GM18507 (cell line): ENCODE measurements at regions not wholly inside any gene's neighbourhood (a gene's known extent, or its start where the extent isn't known, plus 50 kb on each side); places are given as distances from the start of the nearest gene placed in this dataset.

Experiments used
- DNase-seq: peaks from one replicate; pipeline ENCODE4 v3.0.0; 2011; ENCODE audit warnings: low read depth; ENCODE audit not compliant: insufficient read length; ENCODE audit errors: extremely low spot score
- FAIRE-seq: peaks from 2 replicates; lab custom pipeline; 2011; peaks lifted over from hg19 to GRCh38; lab: Jason Lieb, UNC

DNA sequence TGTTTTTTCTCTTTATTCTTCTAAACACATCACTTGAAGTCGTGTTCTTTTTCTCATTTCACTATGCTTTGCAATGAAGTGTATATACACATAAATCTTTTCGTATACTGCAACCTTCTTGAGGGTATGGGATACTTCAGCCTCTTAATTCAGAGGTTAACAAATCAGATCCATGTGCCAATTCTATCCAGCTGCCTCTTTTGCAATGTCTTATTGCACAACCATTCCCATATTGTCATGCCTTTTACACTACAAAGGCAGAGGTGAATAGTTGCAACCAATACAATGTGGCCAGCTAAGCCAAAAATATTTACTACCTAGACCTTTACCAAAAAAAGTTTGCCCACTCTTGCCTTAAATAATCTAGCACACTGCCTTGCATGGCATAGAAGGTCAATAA is 224.5 kb upstream of the FOXG1 start:
- no peak for FAIRE-seq
- no peak for DNase-seq

DNA sequence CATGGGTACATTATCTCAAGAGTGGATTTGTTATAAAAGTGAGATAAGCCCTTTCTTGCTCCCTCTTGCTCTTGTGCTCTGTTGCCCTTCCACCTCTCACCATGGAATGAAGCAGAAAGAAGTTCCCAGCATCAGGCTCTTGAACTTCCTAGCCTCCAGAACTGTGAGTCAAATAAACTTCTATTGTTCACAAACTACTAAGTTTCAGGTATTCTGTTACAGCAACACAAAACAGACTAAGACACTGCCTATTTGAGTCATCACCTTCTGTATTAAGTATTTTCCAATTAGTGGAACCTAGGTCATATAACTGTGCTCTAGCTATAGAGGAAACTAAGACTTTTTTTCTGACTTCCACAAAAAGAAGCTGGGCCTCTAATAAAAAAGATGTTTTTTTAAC is 201.2 kb upstream of the FOXG1 start:
- no peak for FAIRE-seq
- DNase-seq = no peak

DNA sequence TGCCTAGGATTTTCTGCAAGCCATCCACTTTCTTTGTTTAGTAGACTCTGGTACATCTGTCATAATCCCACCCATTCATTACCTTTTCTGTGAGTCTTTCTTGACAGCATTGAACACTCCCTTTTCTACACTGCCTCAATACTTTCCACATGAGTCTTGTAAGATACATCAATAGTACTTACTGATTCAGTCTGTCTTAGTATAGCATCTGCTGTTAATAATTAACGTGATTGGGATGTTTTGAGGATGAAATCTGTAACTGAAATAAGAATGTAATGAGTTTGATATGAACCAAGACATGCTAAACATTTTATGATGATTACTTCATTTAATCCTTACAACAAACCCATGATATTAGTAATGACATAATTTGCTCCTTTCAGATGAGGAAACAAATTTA is 196.2 kb upstream of the FOXG1 start:
- DNase-seq (no peak), FAIRE-seq (no peak)

DNA sequence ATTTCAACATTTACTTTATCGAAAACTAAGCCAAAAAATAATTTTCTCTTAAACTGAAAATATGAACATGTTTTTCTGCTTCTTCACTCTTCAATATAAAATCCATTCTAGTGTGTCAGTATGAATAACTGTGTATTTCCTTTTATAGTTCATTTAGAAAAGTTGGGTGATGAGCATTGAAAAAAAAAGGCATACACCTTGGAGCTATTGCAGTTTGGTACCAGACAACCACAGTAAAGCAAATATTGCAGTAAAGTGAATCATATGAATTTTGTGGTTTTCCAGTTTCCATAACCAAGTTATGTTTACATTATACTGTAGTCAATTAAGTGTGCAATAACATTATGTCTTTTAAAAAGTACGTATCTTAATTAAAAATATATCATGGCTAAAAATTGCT is 195.0 kb upstream of the FOXG1 start:
- FAIRE-seq (no peak), DNase-seq (no peak)

DNA sequence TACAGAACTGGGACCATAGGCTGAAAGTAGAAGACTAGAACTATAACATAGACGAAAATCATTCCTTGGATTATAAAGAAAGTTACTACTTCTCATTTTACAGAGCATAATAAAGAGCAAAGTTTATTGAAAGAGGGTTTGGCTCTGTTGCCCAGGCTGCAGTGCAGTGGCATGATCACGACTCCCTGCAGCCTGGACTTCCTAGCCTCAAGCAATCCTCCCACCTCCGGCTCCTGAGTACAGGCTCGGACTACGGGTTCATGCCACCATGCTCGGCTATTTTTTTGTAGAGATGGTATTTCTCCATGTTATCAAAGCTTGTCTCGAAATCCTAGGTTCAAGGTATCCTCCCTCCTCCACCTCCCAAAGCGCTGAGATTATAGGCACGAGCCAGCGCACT is 190.1 kb upstream of the FOXG1 start:
- FAIRE-seq (no peak), DNase-seq (no peak)

GRCh38 chr14:28577187-28577586 is 189.4 kb upstream of the FOXG1 start:
- DNase-seq = no peak
- no peak for FAIRE-seq

- FAIRE-seq (no peak), DNase-seq (no peak)
Measured at GRCh38 chr14:28577711-28578131, 188.9 kb upstream of the FOXG1 start.

- DNase-seq (no peak), FAIRE-seq (no peak)
Measured at GRCh38 chr14:28584951-28585350, 181.6 kb upstream of the FOXG1 start.

- FAIRE-seq = no peak
Measured at GRCh38 chr14:28589792-28590191, 176.8 kb upstream of the FOXG1 start.

GRCh38 chr14:28596391-28596790 is 170.2 kb upstream of the FOXG1 start:
- no peak for DNase-seq
- FAIRE-seq = no peak

More at GRCh38 chr14:28589792-28590191, 176.8 kb upstream of the FOXG1 start:
- DNase-seq = no peak

GRCh38 chr14:28599191-28599590 is 167.4 kb upstream of the FOXG1 start:
- no peak for DNase-seq
- FAIRE-seq = no peak

DNA sequence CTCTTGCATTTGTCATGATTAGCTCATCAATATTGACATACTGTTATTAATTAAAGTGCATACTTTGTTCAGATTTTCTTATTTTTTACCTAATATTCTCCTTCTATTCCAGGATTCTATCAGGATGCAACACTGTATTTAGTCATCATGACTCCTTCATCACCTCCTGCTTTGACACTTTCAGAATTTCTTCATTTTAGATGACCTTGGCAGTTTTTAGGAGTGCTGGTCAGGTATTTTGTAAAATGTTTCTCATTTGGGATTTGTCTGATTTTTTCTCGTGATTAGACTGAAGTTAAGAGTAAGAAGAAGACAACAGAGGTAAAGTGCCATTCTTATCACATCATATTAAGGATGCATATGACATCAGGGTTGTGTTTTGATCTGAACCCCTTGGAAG is 167.0 kb upstream of the FOXG1 start:
- FAIRE-seq (no peak), DNase-seq (no peak)

- no peak for FAIRE-seq
Measured at GRCh38 chr14:28603606-28604005, 163.0 kb upstream of the FOXG1 start.

DNA sequence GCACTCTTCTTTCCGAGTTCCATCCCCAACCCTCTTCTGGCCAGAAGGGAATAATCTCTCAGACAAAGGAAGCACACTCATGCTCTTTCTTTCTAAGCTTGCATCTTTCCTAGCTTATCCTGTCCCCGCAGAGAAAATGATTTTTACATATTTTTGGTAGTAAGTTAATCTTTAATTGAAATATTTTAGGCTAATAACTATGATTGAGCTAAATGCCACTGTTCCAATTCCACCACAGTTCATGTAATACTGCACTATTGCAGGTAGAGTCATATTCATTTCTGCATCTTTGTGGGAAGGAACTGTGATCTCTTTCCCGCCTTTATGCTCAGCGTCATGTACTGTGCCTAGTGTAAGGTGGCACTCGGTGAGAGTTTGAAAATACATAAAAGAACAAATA is 158.9 kb upstream of the FOXG1 start:
- DNase-seq (no peak), FAIRE-seq (no peak)

More at GRCh38 chr14:28603606-28604005, 163.0 kb upstream of the FOXG1 start:
- no peak for DNase-seq

- FAIRE-seq (no peak), DNase-seq (no peak)
Measured at GRCh38 chr14:28608443-28608842, 158.1 kb upstream of the FOXG1 start.

- FAIRE-seq = peak; percentile 26
- DNase-seq = no peak
Measured at GRCh38 chr14:28608851-28609828, 157.4 kb upstream of the FOXG1 start.

DNA sequence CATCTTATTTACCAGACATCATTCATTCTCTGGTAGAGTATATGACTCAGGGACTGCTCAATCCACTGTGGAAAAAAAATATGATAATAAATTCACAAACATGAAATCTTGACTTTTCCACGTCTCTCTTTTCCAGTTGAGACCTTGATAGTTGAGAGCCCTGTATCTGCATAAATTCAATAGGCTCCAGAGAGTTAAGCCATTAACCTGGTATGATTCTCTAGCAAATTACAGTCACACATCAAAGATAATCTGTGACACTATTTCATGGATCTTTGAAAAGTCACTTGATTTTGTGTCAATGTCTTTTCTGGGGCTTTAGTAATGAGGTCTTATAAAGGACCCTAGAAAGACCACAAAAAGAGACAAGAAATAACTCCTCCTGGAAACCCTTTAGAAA is 154.2 kb upstream of the FOXG1 start:
- DNase-seq (no peak), FAIRE-seq (no peak)

DNA sequence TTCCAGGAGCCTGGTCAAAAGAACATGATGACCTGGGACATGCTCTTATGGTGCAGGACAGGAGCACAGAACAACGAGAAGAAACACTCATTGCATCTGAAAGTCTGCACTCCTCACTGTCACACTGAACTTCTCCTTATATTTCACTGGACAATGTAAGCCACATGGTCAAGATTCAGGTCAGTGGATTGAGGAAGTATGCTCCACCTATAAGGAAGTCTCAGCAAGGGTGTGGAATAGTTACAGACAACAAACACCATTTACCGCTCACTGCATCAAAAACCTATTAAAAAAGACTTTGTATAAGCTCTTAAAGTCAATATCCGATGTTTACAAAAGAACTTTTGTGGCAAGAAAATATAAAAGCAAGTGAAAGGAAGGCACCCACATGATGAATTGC is 153.1 kb upstream of the FOXG1 start:
- FAIRE-seq (no peak), DNase-seq (no peak)

DNA sequence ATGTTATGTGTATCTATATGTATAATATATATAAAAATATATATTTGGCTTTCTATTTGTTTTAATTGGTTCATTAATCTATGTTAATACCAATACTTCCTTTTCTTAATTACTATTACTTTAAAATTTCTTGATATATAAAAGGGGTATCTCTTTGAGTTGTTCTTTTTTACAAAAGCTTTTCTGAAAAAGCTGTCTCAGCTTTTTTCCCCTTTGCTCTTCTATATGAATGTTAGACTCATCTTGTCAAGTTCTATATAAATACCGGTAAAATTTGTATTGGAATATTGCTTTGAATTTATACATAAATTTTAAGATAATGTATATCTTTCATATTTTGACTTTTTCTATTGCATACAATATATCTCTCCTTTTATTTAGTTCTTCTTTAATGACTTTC is 139.8 kb upstream of the FOXG1 start:
- FAIRE-seq (no peak), DNase-seq (no peak)

- no peak for FAIRE-seq
- no peak for DNase-seq
Measured at GRCh38 chr14:28629328-28630004, 137.1 kb upstream of the FOXG1 start.

DNA sequence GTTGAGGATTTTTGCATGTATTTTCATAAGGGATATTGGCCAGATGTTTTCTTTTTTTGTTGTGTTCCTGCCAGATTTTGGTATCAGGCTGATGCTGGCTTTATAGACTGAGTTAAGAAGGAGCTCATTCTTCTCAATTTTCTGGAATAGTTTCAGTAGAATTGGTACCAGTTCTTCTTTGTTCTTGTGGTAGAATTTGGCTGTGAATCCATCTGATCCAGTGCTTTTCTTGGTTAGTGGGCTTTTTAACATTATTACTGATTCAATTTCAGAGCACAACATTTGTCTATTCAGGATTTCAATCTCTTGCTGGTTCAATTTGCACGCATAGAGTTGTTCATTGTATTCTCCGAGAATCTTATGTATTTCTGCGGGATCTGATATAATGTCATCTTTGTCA is 136.5 kb upstream of the FOXG1 start:
- FAIRE-seq (no peak), DNase-seq (no peak)
